GM18517 (cell line): ENCODE measurements at regions not wholly inside any gene's neighbourhood (a gene's known extent, or its start where the extent isn't known, plus 50 kb on each side); places are given as distances from the start of the nearest gene placed in this dataset.

ENCODE experiments used
- ATAC-seq: cut with Tn5 transposase; IDR thresholded peaks from one replicate; pipeline ENCODE4 v1.9.1; 2021; ENCODE audit warnings: mild to moderate bottlenecking, moderate library complexity; ENCODE audit not compliant: unreplicated experiment

GRCh38 chr2:56703001-56703400, 519.2 kb downstream of the CCDC85A start:
- ATAC-seq, result no peak

- no peak for ATAC-seq
These were observed 521.9 kb downstream of the CCDC85A start for GRCh38 chr2:56705713-56706112.

- ATAC-seq, result no peak
These were observed 523.4 kb downstream of the CCDC85A start for GRCh38 chr2:56707218-56707617.

- no peak for ATAC-seq
These were observed 523.9 kb downstream of the CCDC85A start for GRCh38 chr2:56707650-56708049.

- no peak for ATAC-seq
These were observed 525.4 kb downstream of the CCDC85A start for GRCh38 chr2:56709181-56709580.

GRCh38 chr2:56713161-56713676, 529.4 kb downstream of the CCDC85A start:
- no peak for ATAC-seq

- no peak for ATAC-seq
These were observed 530.2 kb downstream of the CCDC85A start for GRCh38 chr2:56713978-56714377.

- no peak for ATAC-seq
These were observed 530.6 kb downstream of the CCDC85A start for GRCh38 chr2:56714400-56714799.

- no peak for ATAC-seq
These were observed 531.9 kb downstream of the CCDC85A start for GRCh38 chr2:56715683-56716082.

GRCh38 chr2:56718413-56718812, 534.6 kb downstream of the CCDC85A start:
- ATAC-seq, result no peak

GRCh38 chr2:56729212-56729611, 545.4 kb downstream of the CCDC85A start:
- ATAC-seq, result no peak

- no peak for ATAC-seq
These were observed 549.2 kb downstream of the CCDC85A start for GRCh38 chr2:56732946-56733345.

- ATAC-seq, result no peak
These were observed 555.6 kb downstream of the CCDC85A start for GRCh38 chr2:56739413-56739812.

- ATAC-seq, result no peak
These were observed 557.9 kb downstream of the CCDC85A start for GRCh38 chr2:56741601-56742102.

- ATAC-seq, result no peak
These were observed 560.0 kb downstream of the CCDC85A start for GRCh38 chr2:56743807-56744206.

- ATAC-seq, result peak; percentile 58
These were observed 565.5 kb downstream of the CCDC85A start for GRCh38 chr2:56749152-56749752.

GRCh38 chr2:56753182-56753581, 569.4 kb downstream of the CCDC85A start:
- no peak for ATAC-seq

- no peak for ATAC-seq
These were observed 570.4 kb downstream of the CCDC85A start for GRCh38 chr2:56754066-56754615.

GRCh38 chr2:56754627-56755026, 570.8 kb downstream of the CCDC85A start:
- no peak for ATAC-seq

- ATAC-seq, result no peak
These were observed 574.2 kb downstream of the CCDC85A start for GRCh38 chr2:56757884-56758545.

- ATAC-seq, result no peak
These were observed 579.9 kb downstream of the CCDC85A start for GRCh38 chr2:56763683-56764082.

- no peak for ATAC-seq
These were observed 585.2 kb downstream of the CCDC85A start for GRCh38 chr2:56768973-56769372.
